GM21526 (cell line): ENCODE measurements at regions not wholly inside any gene's neighbourhood (a gene's known extent, or its start where the extent isn't known, plus 50 kb on each side); places are given as distances from the start of the nearest gene placed in this dataset.
"Not testable (repeated sequence)": the region's sequence is repeated elsewhere in the genome, so short reads cannot be mapped to it uniquely, and the experiment has no call there.

Experiments used
- ATAC-seq: cut with Tn5 transposase; IDR thresholded peaks from one replicate; pipeline ENCODE4 v1.9.1; 2021; ENCODE audit warnings: moderate library complexity; ENCODE audit not compliant: unreplicated experiment, low FRiP score

DNA sequence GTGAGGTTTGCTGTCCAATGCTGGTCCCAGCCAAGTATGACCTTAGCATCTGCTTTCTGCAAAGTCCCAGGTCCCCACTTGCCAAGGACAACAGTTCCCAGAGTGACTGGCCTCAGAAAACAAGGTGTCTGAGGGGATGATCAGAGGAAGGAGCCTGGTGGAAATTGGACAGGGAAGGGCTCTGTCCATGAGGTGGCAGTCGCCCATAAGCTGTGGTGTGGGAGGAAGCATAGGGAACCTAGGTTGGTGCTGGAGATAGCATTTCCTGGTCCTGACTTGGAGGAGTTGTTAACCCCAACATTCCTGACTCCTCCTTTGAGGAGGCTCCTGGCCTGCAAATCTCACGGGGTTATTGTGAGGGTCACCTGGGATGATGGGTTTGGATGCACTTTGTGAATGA, 77.8 kb downstream of the LIMS4 start:
- not testable (repeated sequence) for ATAC-seq

DNA sequence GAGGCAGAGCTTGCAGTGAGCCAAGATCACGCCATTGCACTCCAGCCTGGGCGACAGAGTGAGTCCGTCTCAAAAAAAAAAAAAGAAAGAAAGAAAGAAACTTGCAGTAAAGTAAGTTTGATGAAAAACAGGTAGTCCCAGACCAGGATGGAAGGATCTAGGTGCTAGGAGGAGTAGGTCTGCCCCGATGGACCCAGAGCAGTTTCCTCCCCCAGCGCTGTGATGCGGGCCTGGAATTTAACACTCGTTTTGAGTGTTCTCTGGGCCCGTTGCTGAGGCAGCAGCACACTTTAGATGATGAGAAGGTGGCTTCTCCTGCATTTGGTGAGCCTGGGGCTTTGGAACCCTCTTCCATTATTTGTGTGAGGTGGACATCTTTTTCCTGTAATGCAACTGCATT, 80.2 kb downstream of the LIMS4 start:
- not testable (repeated sequence) for ATAC-seq

- not testable (repeated sequence) for ATAC-seq
These were observed 81.6 kb downstream of the LIMS4 start for GRCh38 chr2:110391035-110391418.

DNA sequence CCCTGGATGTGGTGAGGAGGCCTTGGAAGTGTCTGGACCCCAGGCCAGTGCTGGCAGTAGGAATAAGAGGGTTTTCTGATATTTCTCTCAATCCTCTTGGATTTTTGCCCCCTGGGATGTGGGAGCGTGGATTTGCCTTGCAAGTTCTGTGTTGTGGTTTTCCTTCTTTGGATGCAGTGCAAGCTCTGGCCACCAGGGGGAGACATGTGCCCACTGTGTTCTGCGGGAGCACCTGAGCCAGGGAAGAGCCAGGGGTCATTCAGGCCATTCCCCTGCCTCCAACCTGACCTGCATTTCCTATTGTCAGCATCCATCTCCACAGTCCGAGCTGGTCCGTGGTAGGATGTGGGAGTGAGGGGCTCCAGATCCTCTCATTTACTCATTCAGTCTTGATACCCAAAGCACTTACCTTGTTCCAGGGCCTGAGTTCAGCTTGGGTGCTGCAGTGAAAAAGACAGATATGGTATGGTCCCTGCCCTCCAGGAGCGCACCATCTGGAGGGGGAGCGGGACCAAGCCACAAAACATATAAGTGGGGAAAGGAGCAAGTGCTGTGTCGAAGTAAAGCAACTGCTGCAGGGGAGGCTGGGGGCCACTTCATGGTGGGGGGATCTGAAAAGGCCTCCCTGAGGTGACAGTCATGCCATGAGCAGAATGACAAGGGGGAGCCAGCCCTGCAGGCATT, 82.1 kb downstream of the LIMS4 start:
- not testable (repeated sequence) for ATAC-seq

DNA sequence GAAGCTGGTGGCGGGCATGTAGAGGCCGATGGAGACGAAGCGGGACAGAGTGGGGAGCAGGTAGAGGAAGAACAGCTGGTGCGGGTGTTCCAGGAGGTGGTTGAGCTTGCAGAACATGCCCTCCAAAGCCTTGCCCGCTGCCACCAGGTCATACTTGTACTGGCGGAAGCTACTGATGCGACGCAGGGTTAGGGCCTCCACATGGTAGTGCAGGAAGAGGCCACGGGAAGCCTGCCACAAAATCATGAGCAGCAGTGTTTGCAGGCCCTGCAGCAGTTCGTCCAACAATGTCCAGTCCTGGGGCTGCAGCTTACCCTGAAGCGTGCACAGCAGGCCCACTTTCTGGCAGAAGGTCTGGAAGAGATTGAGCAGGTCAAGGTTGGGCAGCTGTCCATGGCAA, 85.6 kb downstream of the LIMS4 start:
- not testable (repeated sequence) for ATAC-seq

DNA sequence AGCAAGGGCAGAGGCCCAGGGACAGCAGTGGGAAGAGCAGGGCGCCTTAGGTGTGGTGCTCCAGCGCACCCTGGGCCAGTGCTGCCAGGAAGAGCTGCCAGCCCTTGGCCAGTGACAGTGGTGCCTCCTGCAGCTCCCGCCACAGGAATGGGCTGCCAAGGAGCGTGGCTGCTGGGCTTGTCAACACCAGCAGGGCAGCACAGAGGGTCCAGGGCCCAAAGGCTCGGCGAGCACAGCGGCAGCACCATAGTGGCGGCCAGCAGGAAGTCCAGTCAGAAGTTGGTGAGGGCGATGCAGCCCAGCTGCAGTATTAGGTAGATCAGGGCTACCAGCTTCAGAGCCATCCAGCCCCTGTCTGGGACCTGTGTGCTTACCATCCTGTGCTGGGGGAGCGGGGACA, 86.1 kb downstream of the LIMS4 start:
- ATAC-seq, result not testable (repeated sequence)

DNA sequence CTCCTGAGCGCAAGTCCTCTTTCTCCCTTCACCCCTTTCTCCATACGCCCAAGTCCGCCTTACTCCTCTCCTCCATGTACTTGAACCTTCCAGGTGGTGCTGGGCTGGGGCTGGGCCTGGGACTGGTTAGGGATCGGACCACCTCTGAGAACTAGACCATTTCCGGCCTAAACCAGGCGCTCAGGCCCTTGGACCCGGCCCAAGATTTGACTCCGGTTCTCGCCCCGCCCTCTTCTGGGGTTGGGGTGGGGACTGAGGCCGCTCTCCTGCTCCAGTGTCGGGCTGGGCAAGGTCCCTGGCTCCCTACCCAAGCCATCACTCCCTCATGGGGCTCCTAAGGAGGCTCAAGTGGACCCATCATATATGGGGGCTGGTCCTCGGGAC, 87.9 kb downstream of the LIMS4 start:
- not testable (repeated sequence) for ATAC-seq

GRCh38 chr2:110384109-110384735, 88.4 kb downstream of the LIMS4 start:
- not testable (repeated sequence) for ATAC-seq

DNA sequence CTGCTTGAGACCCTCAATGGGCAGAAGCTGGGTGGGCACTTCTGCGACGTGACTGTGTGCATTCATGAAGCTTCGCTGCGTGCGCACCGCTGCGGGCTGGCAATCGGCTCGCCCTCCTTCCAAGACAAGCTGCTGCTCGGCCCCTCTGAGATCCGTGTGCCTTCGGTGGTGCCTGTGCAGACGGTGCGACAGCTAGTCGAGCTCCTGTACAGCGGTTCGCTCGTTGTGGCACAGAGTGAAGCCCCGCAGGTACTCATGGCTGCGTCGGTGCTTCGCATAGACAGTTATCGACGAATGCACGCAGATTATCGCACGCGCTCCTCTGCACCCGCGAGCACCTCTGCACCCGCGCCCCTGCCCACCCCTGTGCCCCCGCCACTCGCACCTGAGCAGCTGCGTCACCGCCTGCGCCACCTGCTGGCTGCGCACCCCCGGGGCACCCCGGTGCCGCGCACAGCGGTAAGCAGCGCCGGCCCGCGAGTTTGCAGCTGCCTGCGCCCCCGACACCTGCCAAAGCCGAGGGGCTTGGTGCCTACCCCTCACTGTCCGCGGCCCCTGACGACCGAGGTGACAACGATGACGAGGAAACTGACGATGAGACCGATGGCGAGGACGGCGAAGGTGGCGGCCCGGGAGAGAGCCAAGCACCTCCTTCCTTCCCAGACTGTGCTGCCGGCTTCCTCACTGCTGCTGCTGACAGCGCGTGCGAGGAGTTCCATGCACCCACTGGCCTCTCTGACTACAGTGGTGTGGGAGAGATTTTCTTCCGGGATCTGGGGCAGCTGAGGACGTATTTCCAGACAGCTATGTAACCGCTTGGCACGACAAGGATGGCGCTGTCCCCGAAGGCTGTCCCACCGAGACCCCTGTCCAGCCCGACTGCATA, 89.2 kb downstream of the LIMS4 start:
- peak; percentile 58 for ATAC-seq

DNA sequence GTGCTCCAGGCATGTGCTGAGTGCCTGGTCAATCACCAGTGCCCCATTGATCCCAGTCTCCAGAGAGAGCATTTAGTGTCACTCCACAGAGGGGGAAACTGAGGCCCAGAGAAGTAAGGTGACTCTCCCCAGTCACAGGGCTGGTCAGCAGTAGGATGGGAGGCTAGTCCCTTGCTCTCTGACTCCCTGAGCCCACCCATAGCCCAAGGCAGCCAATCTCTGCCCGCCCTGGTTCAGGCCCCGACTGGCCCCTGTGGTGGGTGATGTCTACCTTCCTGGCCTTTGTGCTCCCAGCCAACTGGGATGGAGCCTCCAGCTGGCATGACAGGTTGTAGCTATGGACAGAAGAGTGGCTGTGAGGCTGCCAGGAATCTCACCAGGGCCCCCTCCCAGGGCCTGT, 99.1 kb downstream of the LIMS4 start:
- ATAC-seq, result not testable (repeated sequence)

DNA sequence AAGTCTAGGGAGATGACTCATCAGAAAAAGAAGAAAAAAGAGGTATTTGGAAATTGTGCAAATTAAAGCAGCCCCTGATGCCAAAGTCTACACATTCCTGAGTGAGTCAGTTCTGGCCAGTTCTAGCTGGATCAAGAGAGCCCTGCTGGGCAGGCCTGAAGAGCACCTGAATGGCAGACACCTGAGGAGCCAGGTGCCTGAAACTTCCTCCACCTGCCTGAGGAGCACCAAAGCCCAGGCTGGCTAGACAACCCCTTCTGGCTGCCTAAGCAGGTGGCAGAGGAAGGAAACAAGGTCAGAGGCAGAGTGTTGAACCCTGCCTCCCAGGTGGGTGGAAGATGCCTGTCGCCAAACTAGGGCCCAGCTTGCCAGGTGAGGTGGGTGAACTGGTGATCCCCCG, 101.0 kb downstream of the LIMS4 start:
- not testable (repeated sequence) for ATAC-seq

DNA sequence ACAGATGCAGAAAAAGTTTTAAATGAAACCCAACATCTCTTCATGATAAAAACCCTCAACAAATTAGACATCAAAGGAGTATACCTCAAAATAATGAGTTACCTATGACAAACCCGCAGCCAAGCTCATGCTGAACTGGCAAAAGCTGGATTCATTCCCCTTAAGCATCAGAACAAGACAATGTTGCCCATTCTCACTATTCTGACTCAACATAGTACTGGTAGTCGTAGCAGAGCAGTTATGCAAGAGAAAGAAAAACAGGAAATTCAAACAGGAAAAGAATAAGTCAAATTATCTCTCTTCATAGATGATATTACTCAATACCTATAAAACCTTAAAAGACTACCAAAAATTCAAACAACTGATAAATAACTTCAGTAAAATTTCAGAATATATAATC, 115.0 kb downstream of the LIMS4 start:
- ATAC-seq, result not testable (repeated sequence)

GRCh38 chr2:110354294-110355018, 118.2 kb downstream of the LIMS4 start:
- not testable (repeated sequence) for ATAC-seq

GRCh38 chr2:110350718-110351117, 121.9 kb downstream of the LIMS4 start:
- not testable (repeated sequence) for ATAC-seq

GRCh38 chr2:110348902-110349301, 123.7 kb downstream of the LIMS4 start:
- ATAC-seq, result not testable (repeated sequence)

DNA sequence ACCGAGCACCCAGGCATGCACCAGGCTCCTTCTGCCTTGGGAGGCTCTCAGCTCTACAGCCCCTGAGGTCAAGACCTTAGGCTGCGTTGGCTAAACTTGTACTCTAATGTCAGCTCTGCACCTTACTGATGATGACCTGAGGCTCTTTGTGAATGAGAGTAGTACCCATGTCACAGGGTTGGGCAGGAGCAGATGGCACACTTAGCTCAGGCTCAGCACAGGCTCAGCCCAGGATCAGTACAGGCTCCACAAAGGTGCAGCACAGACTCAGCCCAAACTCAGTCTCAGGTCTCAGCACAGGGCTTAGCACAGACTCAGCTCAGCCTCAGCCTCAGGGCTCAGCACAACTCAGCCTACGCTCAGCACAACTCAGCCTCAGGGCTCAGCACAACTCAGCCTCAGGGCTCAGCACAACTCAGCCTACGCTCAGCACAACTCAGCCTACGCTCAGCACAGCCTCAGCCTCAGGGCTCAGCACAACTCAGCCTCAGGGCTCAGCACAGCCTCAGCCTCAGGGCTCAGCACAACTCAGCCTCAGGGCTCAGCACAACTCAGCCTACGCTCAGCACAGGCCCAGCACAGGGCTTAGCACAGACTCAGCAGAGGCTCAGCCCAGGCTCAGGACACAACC, 128.1 kb downstream of the LIMS4 start:
- not testable (repeated sequence) for ATAC-seq

GRCh38 chr2:110342077-110342476, 129.7 kb upstream of the MTLN start:
- not testable (repeated sequence) for ATAC-seq

DNA sequence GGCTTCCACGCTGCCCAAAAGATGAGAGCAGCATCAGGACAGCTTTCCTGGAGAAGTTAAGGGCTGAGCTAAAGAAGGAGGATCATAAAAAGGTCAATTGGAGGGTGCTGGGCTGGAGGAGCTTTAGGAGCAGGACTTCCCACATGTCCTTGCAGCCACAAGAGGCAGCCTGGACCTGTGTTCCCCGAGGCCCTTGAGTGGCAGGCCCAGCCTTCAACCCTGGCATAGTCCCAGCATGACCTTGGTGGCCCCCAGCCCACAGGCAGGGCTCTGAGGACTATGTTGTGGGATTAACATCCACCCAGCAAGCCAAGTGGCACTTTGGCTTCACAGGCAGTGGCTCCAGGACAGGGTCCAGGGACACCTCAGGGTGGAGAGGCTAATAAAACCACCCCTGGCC, 126.8 kb upstream of the MTLN start:
- not testable (repeated sequence) for ATAC-seq

DNA sequence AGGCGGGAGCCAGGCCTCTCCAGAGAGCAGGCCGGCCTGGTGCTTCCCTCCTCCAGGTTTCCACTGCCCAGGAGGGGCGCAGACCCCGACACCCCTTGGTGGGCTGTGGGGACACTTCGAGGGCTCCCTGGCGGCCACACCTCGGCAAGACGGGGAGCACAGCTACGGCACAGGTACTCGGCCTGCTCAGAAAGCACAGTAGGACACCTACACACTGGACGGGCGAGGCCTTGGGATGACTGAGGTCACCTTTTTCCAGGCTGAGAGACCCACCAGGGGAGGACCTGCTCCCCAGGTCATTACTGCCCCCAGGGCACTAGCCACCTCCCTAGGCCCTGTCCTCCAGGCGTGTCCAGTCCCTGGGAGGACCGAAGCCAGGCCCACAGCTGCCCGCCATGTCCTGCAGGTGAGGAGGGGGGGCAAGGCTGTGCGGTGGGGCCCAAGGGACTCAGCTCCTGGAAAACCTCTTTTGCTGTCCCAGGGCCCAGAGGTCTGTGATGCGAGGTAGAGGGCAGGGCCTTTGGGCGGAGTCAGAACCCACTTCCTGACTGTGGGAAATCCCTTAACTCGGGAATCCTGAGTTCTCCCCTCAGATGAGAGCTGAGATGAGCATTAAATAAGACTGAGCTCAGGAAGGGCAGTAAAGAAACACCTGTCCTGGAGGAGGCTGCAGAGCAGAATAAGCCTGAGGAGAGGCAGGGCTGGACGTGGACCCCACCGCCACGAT, 126.1 kb upstream of the MTLN start:
- not testable (repeated sequence) for ATAC-seq
